ENCODE measurements at regions not wholly inside any gene's neighbourhood (a gene's known extent, or its start where the extent isn't known, plus 50 kb on each side); places are given as distances from the start of the nearest gene placed in this dataset.
"Not testable (repeated sequence)": the region's sequence is repeated elsewhere in the genome, so short reads cannot be mapped to it uniquely, and the experiment has no call there.

GRCh38 chr2:77768508-77768907 is 246.3 kb upstream of the LRRTM4 start (continued):
- TF ChIP-seq ZNF121 (CRISPR knock-in tag; IDR thresholded peaks at IDR 0.05) (no peak), EMX1 (CRISPR knock-in tag; IDR thresholded peaks at IDR 0.05) (no peak)

- Mint-ChIP-seq H3K4me3 (no peak overlapping the region), H3K27ac (no peak overlapping the region; the same call in 1 of the 2 replicates), H3K27me3 (ENCODE audit: low read depth) (no peaks in the 10 kb centered on the region; the same call in 1 of the 2 replicates), H3K36me3 (peaks cover 26% of the 10 kb centered on the region), H3K4me1 (peaks cover 10% of the 10 kb centered on the region), H3K9me3 (peaks cover 48% of the 10 kb centered on the region)
- TF ChIP-seq ZNF281 (CRISPR knock-in tag; IDR thresholded peaks at IDR 0.05) = no peak
- no peak for TF ChIP-seq RELA (CRISPR knock-in tag; IDR thresholded peaks at IDR 0.05; ENCODE audit: borderline replicate concordance)
- TF ChIP-seq CDX4 (CRISPR knock-in tag; IDR thresholded peaks at IDR 0.05; ENCODE audit: borderline replicate concordance) = no peak
- no peak for TF ChIP-seq FOXP1 (CRISPR knock-in tag; IDR thresholded peaks at IDR 0.05; ENCODE audit: borderline replicate concordance)
- TF ChIP-seq ZNF232 (CRISPR knock-in tag; IDR thresholded peaks at IDR 0.05) = no peak
- no peak for TF ChIP-seq ARID4B (CRISPR knock-in tag; IDR thresholded peaks at IDR 0.05; ENCODE audit: borderline replicate concordance)
- ChIA-PET CTCF (no interaction called here), POLR2A (no interaction called here)
- ATAC-seq = no peak
- no peak for DNase-seq (ENCODE audit: low spot score)
Observed at GRCh38 chr2:77778917-77779316, 256.7 kb upstream of the LRRTM4 start.

GRCh38 chr2:77793500-77793899 is 271.3 kb upstream of the LRRTM4 start:
- POLR2A ChIA-PET; H3K9me3 Mint-ChIP-seq; DNase-seq (ENCODE audit: low spot score); ATAC-seq; H3K27ac Mint-ChIP-seq; H3K27me3 Mint-ChIP-seq (ENCODE audit: low read depth); H3K36me3 Mint-ChIP-seq; CTCF ChIA-PET; H3K4me3 Mint-ChIP-seq: not testable (repeated sequence)
- H3K4me1 Mint-ChIP-seq = peaks cover 12% of the 10 kb centered on the region
- TF ChIP-seq HMGA2 (CRISPR knock-in tag; IDR thresholded peaks at IDR 0.05) = peak; percentile 94

GRCh38 chr2:77796397-77796796 is 274.2 kb upstream of the LRRTM4 start:
- Mint-ChIP-seq H3K9me3 (peaks cover 9% of the 10 kb centered on the region; the same call in 1 of the 2 replicates), H3K27ac (no peak overlapping the region), H3K36me3 (peaks cover 4% of the 10 kb centered on the region; the same call in 1 of the 2 replicates), H3K27me3 (ENCODE audit: low read depth) (no peaks in the 10 kb centered on the region), H3K4me1 (peaks cover 12% of the 10 kb centered on the region), H3K4me3 (no peak overlapping the region)
- ChIA-PET POLR2A (no interaction called here), CTCF (no interaction called here)
- ATAC-seq (no peak), DNase-seq (ENCODE audit: low spot score) (no peak)
- TF ChIP-seq TCF7 (CRISPR knock-in tag; IDR thresholded peaks at IDR 0.05; ENCODE audit: low read depth) (no peak), MYBL2 (CRISPR knock-in tag; IDR thresholded peaks at IDR 0.05) (no peak), CREM (CRISPR knock-in tag; IDR thresholded peaks at IDR 0.05) (no peak), NFATC4 (CRISPR knock-in tag; IDR thresholded peaks at IDR 0.05) (no peak), E2F1 (CRISPR knock-in tag; IDR thresholded peaks at IDR 0.05) (no peak), CREB1 (CRISPR knock-in tag; IDR thresholded peaks at IDR 0.05) (no peak), JAZF1 (CRISPR knock-in tag; IDR thresholded peaks at IDR 0.05) (no peak), ZNF232 (CRISPR knock-in tag; IDR thresholded peaks at IDR 0.05) (no peak), ATF1 (CRISPR knock-in tag; IDR thresholded peaks at IDR 0.05) (no peak), ZNF425 (CRISPR knock-in tag; conservative IDR thresholded peaks at IDR 0.05) (no peak), ESRRA (CRISPR knock-in tag; IDR thresholded peaks at IDR 0.05; ENCODE audit: borderline replicate concordance) (no peak), FOXK1 (CRISPR knock-in tag; IDR thresholded peaks at IDR 0.05) (no peak), SOX15 (CRISPR knock-in tag; IDR thresholded peaks at IDR 0.05) (no peak), ZNF121 (CRISPR knock-in tag; IDR thresholded peaks at IDR 0.05) (no peak)
